IMR-90 (cell line): ENCODE measurements at regions not wholly inside any gene's neighbourhood (a gene's known extent, or its start where the extent isn't known, plus 50 kb on each side); places are given as distances from the start of the nearest gene placed in this dataset.

ENCODE experiments used
- ATAC-seq: fragments of 200-7000 bp; cut with Tn5 transposase; 2 replicates; pipeline ENCODE4 v1.9.1; 2020; ENCODE audit warnings: low read depth, mild to moderate bottlenecking, moderate library complexity
- BruUV-seq: library from RNA; stranded (reverse); fragments of 400-500 nt; replicated peaks from 2 replicates; lab custom pipeline; 2021; lab: Mats Ljungman, UMichigan
- CTCF ChIA-PET: fragments of 300-600 bp; formaldehyde crosslinking; extraction: SDS; loops from one replicate; lab custom pipeline; 2021; ENCODE audit warnings: antibody characterized with exemption; lab: Yijun Ruan, JAX
- POLR2A ChIA-PET: fragments of 300-600 bp; sonication (Branson Sonifier 250); formaldehyde crosslinking; loops from one replicate; lab custom pipeline; 2022; ENCODE audit warnings: antibody characterized with exemption; ENCODE audit not compliant: unreplicated experiment; lab: Charles Lee
- DNase-seq: peaks from one replicate; pipeline ENCODE4 v3.0.0; 2013
- H2AFZ ChIP-seq: replicated peaks from 2 replicates; pipeline ENCODE3; 2013; ENCODE audit warnings: low read length, mild to moderate bottlenecking; ENCODE audit not compliant: poor library complexity
- H2AK5ac ChIP-seq: 2 replicates; pipeline ENCODE4 v1.6.1; 2013; ENCODE audit warnings: low read depth, low read length, inconsistent platforms
- H2AK9ac ChIP-seq: replicated peaks from 2 replicates; pipeline ENCODE3; 2013; ENCODE audit warnings: mild to moderate bottlenecking, low read depth, low read length, moderate library complexity; ENCODE audit not compliant: poor library complexity
- H2BK120ac ChIP-seq: 2 replicates; pipeline ENCODE4 v1.6.1; 2013; ENCODE audit warnings: low read depth, low read length, inconsistent platforms
- H2BK15ac ChIP-seq: 3 replicates; pipeline ENCODE4 v1.6.1; 2013; ENCODE audit warnings: low read depth, low read length, inconsistent platforms
- H2BK20ac ChIP-seq: 2 replicates; pipeline ENCODE4 v1.6.1; 2013; ENCODE audit warnings: low read depth, mild to moderate bottlenecking, inconsistent platforms, low read length, moderate library complexity
- H2BK5ac ChIP-seq: 2 replicates; pipeline ENCODE4 v1.6.1; 2013; ENCODE audit warnings: mild to moderate bottlenecking, low read depth, low read length, inconsistent platforms; ENCODE audit not compliant: poor library complexity, severe bottlenecking
- H3K14ac ChIP-seq: replicated peaks from 2 replicates; pipeline ENCODE4 v1.6.1; 2013; ENCODE audit warnings: low read depth, low read length, inconsistent platforms
- H3K18ac ChIP-seq: 2 replicates; pipeline ENCODE4 v1.6.1; 2013; ENCODE audit warnings: low read depth, low read length, control low read depth
- H3K23ac ChIP-seq: 2 replicates; pipeline ENCODE4 v1.6.1; 2013; ENCODE audit warnings: low read depth, low read length, inconsistent platforms
- H3K27ac ChIP-seq: 2 replicates; pipeline ENCODE4 v1.5.1; 2013; ENCODE audit warnings: mild to moderate bottlenecking, control low read depth, low read length; ENCODE audit not compliant: insufficient read depth
- H3K27me3 ChIP-seq: 2 replicates; pipeline ENCODE4 v1.6.1; 2013; ENCODE audit warnings: low read length; ENCODE audit not compliant: control insufficient read depth, insufficient read depth
- H3K36me3 ChIP-seq: 2 replicates; pipeline ENCODE4 v1.6.1; 2013; ENCODE audit warnings: low read length, mixed read lengths; ENCODE audit not compliant: control insufficient read depth, insufficient read depth
- H3K4ac ChIP-seq: 2 replicates; pipeline ENCODE4 v1.6.1; 2013; ENCODE audit warnings: low read depth, low read length, inconsistent platforms
- H3K4me1 ChIP-seq: 2 replicates; pipeline ENCODE4 v1.6.1; 2013; ENCODE audit warnings: low read length, mixed read lengths; ENCODE audit not compliant: control insufficient read depth, insufficient read depth
- H3K4me2 ChIP-seq: 2 replicates; pipeline ENCODE4 v1.6.1; 2013; ENCODE audit warnings: low read depth, mild to moderate bottlenecking, control low read depth, low read length, moderate library complexity
- H3K4me3 ChIP-seq: 2 replicates; pipeline ENCODE4 v1.5.1; 2013; ENCODE audit warnings: low read depth, mild to moderate bottlenecking, control low read depth, low read length, moderate library complexity; ENCODE audit not compliant: insufficient read depth
- H3K56ac ChIP-seq: 2 replicates; pipeline ENCODE4 v1.6.1; 2013; ENCODE audit warnings: low read length, inconsistent platforms; ENCODE audit not compliant: insufficient read depth; ENCODE audit errors: extremely low read depth
- H3K79me1 ChIP-seq, 2 experiments: 2 replicates each; pipeline ENCODE4 v1.6.1; 2013; ENCODE audit warnings: low read length in 2 of 2, inconsistent platforms in 1 of 2, low read depth in 1 of 2
- H3K9ac ChIP-seq: 2 replicates; pipeline ENCODE4 v1.6.1; 2013; ENCODE audit warnings: low read depth, low read length, control low read depth
- H3K9me1 ChIP-seq: 2 replicates; pipeline ENCODE4 v1.6.1; 2013; ENCODE audit warnings: low read length, inconsistent platforms; ENCODE audit not compliant: insufficient read depth
- H3K9me3 ChIP-seq: 2 replicates; pipeline ENCODE4 v1.6.1; 2013; ENCODE audit warnings: low read length; ENCODE audit not compliant: control insufficient read depth, insufficient read depth
- H4K20me1 ChIP-seq: 2 replicates; pipeline ENCODE4 v1.6.1; 2013; ENCODE audit warnings: low read length, inconsistent platforms; ENCODE audit not compliant: insufficient read depth
- H4K5ac ChIP-seq: 2 replicates; pipeline ENCODE4 v1.6.1; 2013; ENCODE audit warnings: mild to moderate bottlenecking, low read depth, low read length, control low read depth
- H4K8ac ChIP-seq, 2 experiments: 2 replicates each; pipeline ENCODE4 v1.6.1; 2013; ENCODE audit warnings: low read depth in 2 of 2, low read length in 2 of 2, control low read depth in 1 of 2, inconsistent platforms in 1 of 2
- H4K91ac ChIP-seq: 2 replicates; pipeline ENCODE4 v1.6.1; 2013; ENCODE audit warnings: low read depth, low read length, inconsistent platforms; ENCODE audit not compliant: insufficient read depth
- BHLHE40 ChIP-seq: fragments of 150-350 bp; IDR thresholded peaks from 2 replicates; pipeline ENCODE4 v1.6.1; 2016; ENCODE audit warnings: mild to moderate bottlenecking, low read depth, low read length
- CEBPB ChIP-seq: IDR thresholded peaks from 2 replicates; pipeline ENCODE4 v1.6.1; 2012; ENCODE audit warnings: low read depth, low read length, improper control_type of control experiment
- CHD1 ChIP-seq: IDR thresholded peaks from 2 replicates; pipeline ENCODE4 v1.6.1; 2012; ENCODE audit warnings: low read depth, low read length, improper control_type of control experiment
- ELK1 ChIP-seq: fragments of 150-350 bp; IDR thresholded peaks from 2 replicates; pipeline ENCODE4 v1.6.1; 2016; ENCODE audit warnings: low read depth, mild to moderate bottlenecking, low read length, moderate library complexity, borderline replicate concordance
- MXI1 ChIP-seq: IDR thresholded peaks from 2 replicates; pipeline ENCODE4 v1.6.1; 2012; ENCODE audit warnings: low read depth, mild to moderate bottlenecking, low read length, moderate library complexity, borderline replicate concordance
- POLR2A ChIP-seq: IDR thresholded peaks from 2 replicates; pipeline ENCODE4 v1.6.1; 2012; ENCODE audit warnings: mild to moderate bottlenecking, low read depth, low read length
- RCOR1 ChIP-seq: IDR thresholded peaks from 2 replicates; pipeline ENCODE4 v1.6.1; 2012; ENCODE audit warnings: mild to moderate bottlenecking, low read length, improper control_type of control experiment; ENCODE audit not compliant: insufficient replicate concordance
- RFX5 ChIP-seq: IDR thresholded peaks from 2 replicates; pipeline ENCODE4 v1.8.0; 2012; ENCODE audit warnings: low read depth, mild to moderate bottlenecking, low read length, moderate library complexity
- WGBS, 2 experiments: methylation state at CpG; one replicate each; pipeline versions ENCODE4 v1.1.5 to v1.1.7; 2013; ENCODE audit warnings: missing lambda C conversion rate in 2 of 2; ENCODE audit not compliant: insufficient read length in 1 of 2; ENCODE audit errors: extremely low coverage in 2 of 2; 5-methylcytosine and 5-hydroxymethylcytosine counted together
- dilution Hi-C: fragments of 300-500 bp; cut with HindIII; formaldehyde crosslinking; loops from one replicate; pipeline ENCODE4 v1.14.3; 2018; ENCODE audit warnings: low sequenced_read_pairs; ENCODE audit not compliant: unreplicated experiment
- in situ Hi-C: fragments of 300-500 bp; cut with MboI; formaldehyde crosslinking; loops from 3 replicates; pipeline ENCODE4 v1.14.3; 2019; ENCODE audit warnings: low sequenced_read_pairs, inconsistent platforms, mixed read lengths
- intact Hi-C: fragments of 100-400 bp; cut with micrococcal nuclease; formaldehyde crosslinking; loops from 2 replicates; pipeline ENCODE4 v1.10.0; 2022
- TF ChIP-seq, protein P1 (sequence below): fragments of 150-350 bp; IDR thresholded peaks from 2 replicates; pipeline ENCODE4 v1.6.1; 2017; ENCODE audit warnings: mild to moderate bottlenecking, antibody characterized with exemption, low read length, low read depth

- Histone ChIP-seq H2BK20ac (no peak overlapping the region), H3K36me3 (no peaks in the 10 kb centered on the region), H3K18ac (no peak overlapping the region), H3K4ac (no peak overlapping the region), H4K8ac (no peak overlapping the region), H3K9me3 (no peaks in the 10 kb centered on the region), H3K27me3 (no peaks in the 10 kb centered on the region), H3K4me1 (peaks cover 13% of the 10 kb centered on the region), H3K27ac (no peak overlapping the region), H4K91ac (no peak overlapping the region), H3K4me3 (no peak overlapping the region), H4K20me1 (no peaks in the 10 kb centered on the region), H3K9ac (no peak overlapping the region), H3K9me1 (no peaks in the 10 kb centered on the region), H2BK120ac (no peak overlapping the region), H2BK5ac (no peak overlapping the region), H3K14ac (no peak overlapping the region), H3K56ac (no peak overlapping the region), H3K23ac (no peak overlapping the region), H2AK9ac (no peak overlapping the region), H2AK5ac (no peak overlapping the region), H4K5ac (no peak overlapping the region), H2AFZ (peak overlapping the region; percentile 28), H3K4me2 (no peak overlapping the region), H3K79me1 (no peaks in the 10 kb centered on the region), H2BK15ac (no peak overlapping the region)
- TF ChIP-seq RFX5 (no peak), BHLHE40 (no peak), ELK1 (no peak), RCOR1 (no peak), MXI1 (no peak), CHD1 (no peak), CEBPB (no peak), POLR2A (no peak)
- TF ChIP-seq, protein P1, sequence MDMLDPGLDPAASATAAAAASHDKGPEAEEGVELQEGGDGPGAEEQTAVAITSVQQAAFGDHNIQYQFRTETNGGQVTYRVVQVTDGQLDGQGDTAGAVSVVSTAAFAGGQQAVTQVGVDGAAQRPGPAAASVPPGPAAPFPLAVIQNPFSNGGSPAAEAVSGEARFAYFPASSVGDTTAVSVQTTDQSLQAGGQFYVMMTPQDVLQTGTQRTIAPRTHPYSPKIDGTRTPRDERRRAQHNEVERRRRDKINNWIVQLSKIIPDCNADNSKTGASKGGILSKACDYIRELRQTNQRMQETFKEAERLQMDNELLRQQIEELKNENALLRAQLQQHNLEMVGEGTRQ, result no peak
- peak; percentile 45 for DNase-seq
- POLR2A ChIA-PET, result no interaction called here
- intact Hi-C loops (no loop called here), dilution Hi-C loops (no loop called here), in situ Hi-C loops (no loop called here)
- peak; percentile 29; the same call in 1 of the 2 replicates for ATAC-seq
- WGBS, 2 experiments, result 55% methylated on average over 4 of the region's 4 CpGs; no CpG with 5 or more reads in 1 of the 2 experiments
- CTCF ChIA-PET, result no interaction called here
- no TSS peak for BruUV-seq
These were observed 176.5 kb upstream of the ADO start for GRCh38 chr10:62627983-62628382.
